ENCODE measurements at regions not wholly inside any gene's neighbourhood (a gene's known extent, or its start where the extent isn't known, plus 50 kb on each side); places are given as distances from the start of the nearest gene placed in this dataset.

DNA sequence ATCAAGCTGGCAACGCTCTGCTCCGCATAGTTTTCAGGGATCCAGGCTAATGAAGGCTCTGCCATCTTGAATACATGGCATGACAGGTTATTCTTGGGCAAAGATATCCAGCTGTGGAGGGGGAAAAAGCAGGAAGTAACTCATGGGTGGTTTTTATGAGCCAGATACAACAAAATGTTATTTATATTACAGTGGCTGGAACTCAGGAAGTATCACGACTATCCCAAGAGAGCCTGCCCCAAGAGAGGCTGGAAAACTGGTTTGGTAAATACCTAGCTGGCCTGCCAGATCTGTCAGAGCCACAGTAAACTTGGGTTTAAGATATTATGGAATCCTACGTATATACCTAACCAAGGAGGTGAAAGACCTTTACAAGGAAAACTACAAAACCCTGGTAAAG is 462.8 kb upstream of the ANKRD30A start:
- TF ChIP-seq, protein P1, sequence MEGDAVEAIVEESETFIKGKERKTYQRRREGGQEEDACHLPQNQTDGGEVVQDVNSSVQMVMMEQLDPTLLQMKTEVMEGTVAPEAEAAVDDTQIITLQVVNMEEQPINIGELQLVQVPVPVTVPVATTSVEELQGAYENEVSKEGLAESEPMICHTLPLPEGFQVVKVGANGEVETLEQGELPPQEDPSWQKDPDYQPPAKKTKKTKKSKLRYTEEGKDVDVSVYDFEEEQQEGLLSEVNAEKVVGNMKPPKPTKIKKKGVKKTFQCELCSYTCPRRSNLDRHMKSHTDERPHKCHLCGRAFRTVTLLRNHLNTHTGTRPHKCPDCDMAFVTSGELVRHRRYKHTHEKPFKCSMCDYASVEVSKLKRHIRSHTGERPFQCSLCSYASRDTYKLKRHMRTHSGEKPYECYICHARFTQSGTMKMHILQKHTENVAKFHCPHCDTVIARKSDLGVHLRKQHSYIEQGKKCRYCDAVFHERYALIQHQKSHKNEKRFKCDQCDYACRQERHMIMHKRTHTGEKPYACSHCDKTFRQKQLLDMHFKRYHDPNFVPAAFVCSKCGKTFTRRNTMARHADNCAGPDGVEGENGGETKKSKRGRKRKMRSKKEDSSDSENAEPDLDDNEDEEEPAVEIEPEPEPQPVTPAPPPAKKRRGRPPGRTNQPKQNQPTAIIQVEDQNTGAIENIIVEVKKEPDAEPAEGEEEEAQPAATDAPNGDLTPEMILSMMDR (IDR thresholded peaks at IDR 0.05), result no peak
- no peak for TF ChIP-seq POLR2A (IDR thresholded peaks at IDR 0.05)

All from lower leg skin (tissue), 3 donors.